Retinal pigment epithelial cell (primary cell): ENCODE measurements at regions not wholly inside any gene's neighbourhood (a gene's known extent, or its start where the extent isn't known, plus 50 kb on each side); places are given as distances from the start of the nearest gene placed in this dataset.

Experiments
- DNase-seq: peaks from one replicate; pipeline ENCODE4 v3.0.0-alpha.2; 2010; ENCODE audit warnings: low read depth
- H3K4me3 ChIP-seq: 2 replicates; pipeline ENCODE4 v1.5.1; 2011; ENCODE audit warnings: mild to moderate bottlenecking, low read length, control low read depth, moderate library complexity
- CTCF ChIP-seq: conservative IDR thresholded peaks from 2 replicates; pipeline ENCODE4 v1.5.1; 2011; ENCODE audit warnings: low read depth, low read length, control low read depth, inconsistent platforms

- no peak for DNase-seq
- no peak for TF ChIP-seq CTCF
Observed at GRCh38 chr18:39648616-39649015, 2083.0 kb upstream of the CELF4 start.

GRCh38 chr18:39647627-39648534 lies 2082.3 kb upstream of the CELF4 start:
- no peak overlapping the region for H3K4me3 ChIP-seq
- TF ChIP-seq CTCF: no peak
- peak; percentile 91 for DNase-seq

More at GRCh38 chr18:39648616-39649015, 2083.0 kb upstream of the CELF4 start:
- no peak overlapping the region for H3K4me3 ChIP-seq

- no peak for TF ChIP-seq CTCF
- no peak overlapping the region for H3K4me3 ChIP-seq
- no peak for DNase-seq
Observed at GRCh38 chr18:39638224-39638623, 2072.6 kb upstream of the CELF4 start.

- H3K4me3 ChIP-seq: no peak overlapping the region
- no peak for TF ChIP-seq CTCF
- DNase-seq: no peak
Observed at GRCh38 chr18:39636931-39637330, 2071.3 kb upstream of the CELF4 start.

- DNase-seq: no peak
- no peak overlapping the region for H3K4me3 ChIP-seq
- TF ChIP-seq CTCF: no peak
Observed at GRCh38 chr18:39635966-39636365, 2070.4 kb upstream of the CELF4 start.

GRCh38 chr18:39635192-39635591 lies 2069.6 kb upstream of the CELF4 start:
- TF ChIP-seq CTCF: no peak
- no peak for DNase-seq
- H3K4me3 ChIP-seq: no peak overlapping the region

- no peak for TF ChIP-seq CTCF
- H3K4me3 ChIP-seq: no peak overlapping the region
- DNase-seq: no peak
Observed at GRCh38 chr18:39627936-39628335, 2062.3 kb upstream of the CELF4 start.
